T-helper 2 cell treated with Interferon-gamma antibody and Interleukin-4, amounts not matched to agents 5 μg/mL and 100 μg/mL, for 36 hours (primary cell): ENCODE measurements at regions not wholly inside any gene's neighbourhood (a gene's known extent, or its start where the extent isn't known, plus 50 kb on each side); places are given as distances from the start of the nearest gene placed in this dataset.

Source experiments
- DNase-seq: peaks from one replicate; pipeline ENCODE4 v3.0.0; 2021; ENCODE audit warnings: low spot score
- H3K27ac Mint-ChIP-seq: one replicate; pipeline ENCODE4 v1.8.0; 2021; ENCODE audit warnings: mild to moderate bottlenecking, mixed read lengths
- H3K27me3 Mint-ChIP-seq: one replicate; pipeline ENCODE4 v1.8.0; 2021; ENCODE audit warnings: low read depth, mixed read lengths
- H3K36me3 Mint-ChIP-seq: one replicate; pipeline ENCODE4 v1.8.0; 2021; ENCODE audit warnings: low read depth, mixed read lengths
- H3K4me1 Mint-ChIP-seq: one replicate; pipeline ENCODE4 v1.8.0; 2021; ENCODE audit warnings: low read depth, mixed read lengths
- H3K4me3 Mint-ChIP-seq: one replicate; pipeline ENCODE4 v1.8.0; 2022; ENCODE audit warnings: mild to moderate bottlenecking, moderate library complexity, mixed read lengths
- H3K9me3 Mint-ChIP-seq: one replicate; pipeline ENCODE4 v1.8.0; 2021; ENCODE audit warnings: mixed read lengths

- no peak overlapping the region for H3K27ac Mint-ChIP-seq
- peaks cover under 1% of the 10 kb centered on the region for H3K36me3 Mint-ChIP-seq
- H3K4me1 Mint-ChIP-seq = peaks cover 13% of the 10 kb centered on the region
- H3K27me3 Mint-ChIP-seq = no peaks in the 10 kb centered on the region
- DNase-seq = no peak
- no peak overlapping the region for H3K4me3 Mint-ChIP-seq
- no peaks in the 10 kb centered on the region for H3K9me3 Mint-ChIP-seq
Observed at GRCh38 chr14:97773598-97773997, 976.4 kb downstream of the VRK1 start.

- Mint-ChIP-seq H3K36me3 (peaks cover 1% of the 10 kb centered on the region), H3K27ac (no peak overlapping the region), H3K4me3 (no peak overlapping the region), H3K9me3 (no peaks in the 10 kb centered on the region), H3K27me3 (no peaks in the 10 kb centered on the region), H3K4me1 (peaks cover 13% of the 10 kb centered on the region)
- DNase-seq = no peak
Observed at GRCh38 chr14:97776890-97777558, 979.8 kb downstream of the VRK1 start.

- no peak overlapping the region for H3K27ac Mint-ChIP-seq
- no peak for DNase-seq
- peaks cover 13% of the 10 kb centered on the region for H3K4me1 Mint-ChIP-seq
Observed at GRCh38 chr14:97777622-97778355, 980.6 kb downstream of the VRK1 start.

GRCh38 chr14:97779140-97779539 is 982.0 kb downstream of the VRK1 start:
- Mint-ChIP-seq H3K27ac (no peak overlapping the region), H3K9me3 (no peaks in the 10 kb centered on the region), H3K4me3 (no peak overlapping the region), H3K36me3 (peaks cover 1% of the 10 kb centered on the region), H3K4me1 (peaks cover 18% of the 10 kb centered on the region), H3K27me3 (no peaks in the 10 kb centered on the region)
- DNase-seq = no peak

More at GRCh38 chr14:97777622-97778355, 980.6 kb downstream of the VRK1 start:
- H3K27me3 Mint-ChIP-seq = no peaks in the 10 kb centered on the region
- peaks cover 1% of the 10 kb centered on the region for H3K36me3 Mint-ChIP-seq
- no peak overlapping the region for H3K4me3 Mint-ChIP-seq
- no peaks in the 10 kb centered on the region for H3K9me3 Mint-ChIP-seq

GRCh38 chr14:97780804-97781203 is 983.6 kb downstream of the VRK1 start:
- DNase-seq = no peak
- H3K4me1 Mint-ChIP-seq = peaks cover 28% of the 10 kb centered on the region
- no peaks in the 10 kb centered on the region for H3K9me3 Mint-ChIP-seq
- H3K27me3 Mint-ChIP-seq = no peaks in the 10 kb centered on the region
- no peak overlapping the region for H3K4me3 Mint-ChIP-seq
- H3K36me3 Mint-ChIP-seq = peaks cover 4% of the 10 kb centered on the region
- no peak overlapping the region for H3K27ac Mint-ChIP-seq

- Mint-ChIP-seq H3K4me3 (no peak overlapping the region), H3K4me1 (peaks cover 23% of the 10 kb centered on the region), H3K36me3 (peaks cover 4% of the 10 kb centered on the region), H3K27me3 (no peaks in the 10 kb centered on the region), H3K9me3 (no peaks in the 10 kb centered on the region), H3K27ac (no peak overlapping the region)
- no peak for DNase-seq
Observed at GRCh38 chr14:97781961-97782360, 984.8 kb downstream of the VRK1 start.

- peaks cover 15% of the 10 kb centered on the region for H3K4me1 Mint-ChIP-seq
- H3K27me3 Mint-ChIP-seq = no peaks in the 10 kb centered on the region
- H3K4me3 Mint-ChIP-seq = no peak overlapping the region
- peaks cover 4% of the 10 kb centered on the region for H3K36me3 Mint-ChIP-seq
- H3K27ac Mint-ChIP-seq = no peak overlapping the region
- no peaks in the 10 kb centered on the region for H3K9me3 Mint-ChIP-seq
- DNase-seq = no peak
Observed at GRCh38 chr14:97782871-97783414, 985.8 kb downstream of the VRK1 start.

GRCh38 chr14:97785495-97785894 is 988.3 kb downstream of the VRK1 start:
- peaks cover 20% of the 10 kb centered on the region for H3K4me1 Mint-ChIP-seq
- H3K27ac Mint-ChIP-seq = peak overlapping the region; percentile 8
- peaks cover 2% of the 10 kb centered on the region for H3K36me3 Mint-ChIP-seq
- H3K9me3 Mint-ChIP-seq = no peaks in the 10 kb centered on the region
- H3K27me3 Mint-ChIP-seq = no peaks in the 10 kb centered on the region
- H3K4me3 Mint-ChIP-seq = peak overlapping the region; percentile 16
- DNase-seq = no peak

- Mint-ChIP-seq H3K9me3 (no peaks in the 10 kb centered on the region), H3K4me3 (no peak overlapping the region), H3K36me3 (peaks cover 2% of the 10 kb centered on the region), H3K27ac (no peak overlapping the region), H3K4me1 (peaks cover 19% of the 10 kb centered on the region), H3K27me3 (no peaks in the 10 kb centered on the region)
- DNase-seq = no peak
Observed at GRCh38 chr14:97788364-97788763, 991.2 kb downstream of the VRK1 start.

- DNase-seq = no peak
- no peaks in the 10 kb centered on the region for H3K9me3 Mint-ChIP-seq
- H3K27ac Mint-ChIP-seq = no peak overlapping the region
- no peak overlapping the region for H3K4me3 Mint-ChIP-seq
- H3K4me1 Mint-ChIP-seq = peaks cover 15% of the 10 kb centered on the region
- no peaks in the 10 kb centered on the region for H3K27me3 Mint-ChIP-seq
- peaks cover 2% of the 10 kb centered on the region for H3K36me3 Mint-ChIP-seq
Observed at GRCh38 chr14:97788846-97789526, 991.8 kb downstream of the VRK1 start.

GRCh38 chr14:97791072-97791471 is 993.9 kb downstream of the VRK1 start:
- H3K27ac Mint-ChIP-seq = no peak overlapping the region

GRCh38 chr14:97791906-97792305 is 994.7 kb downstream of the VRK1 start:
- no peaks in the 10 kb centered on the region for H3K9me3 Mint-ChIP-seq
- no peak for DNase-seq
- peaks cover 14% of the 10 kb centered on the region for H3K4me1 Mint-ChIP-seq
- no peak overlapping the region for H3K4me3 Mint-ChIP-seq
- H3K27ac Mint-ChIP-seq = no peak overlapping the region
- no peaks in the 10 kb centered on the region for H3K36me3 Mint-ChIP-seq
- H3K27me3 Mint-ChIP-seq = no peaks in the 10 kb centered on the region

More at GRCh38 chr14:97791072-97791471, 993.9 kb downstream of the VRK1 start:
- Mint-ChIP-seq H3K4me1 (peaks cover 5% of the 10 kb centered on the region), H3K4me3 (no peak overlapping the region), H3K27me3 (no peaks in the 10 kb centered on the region), H3K9me3 (no peaks in the 10 kb centered on the region), H3K36me3 (no peaks in the 10 kb centered on the region)
- no peak for DNase-seq

- no peaks in the 10 kb centered on the region for H3K36me3 Mint-ChIP-seq
- H3K4me1 Mint-ChIP-seq = peaks cover 16% of the 10 kb centered on the region
- DNase-seq = no peak
- H3K27ac Mint-ChIP-seq = no peak overlapping the region
- H3K27me3 Mint-ChIP-seq = no peaks in the 10 kb centered on the region
- no peak overlapping the region for H3K4me3 Mint-ChIP-seq
- H3K9me3 Mint-ChIP-seq = no peaks in the 10 kb centered on the region
Observed at GRCh38 chr14:97796511-97796910, 999.3 kb downstream of the VRK1 start.

- Mint-ChIP-seq H3K36me3 (no peaks in the 10 kb centered on the region), H3K4me1 (peaks cover 16% of the 10 kb centered on the region), H3K4me3 (no peak overlapping the region), H3K9me3 (no peaks in the 10 kb centered on the region), H3K27me3 (no peaks in the 10 kb centered on the region), H3K27ac (no peak overlapping the region)
- no peak for DNase-seq
Observed at GRCh38 chr14:97798176-97798575, 1001.0 kb downstream of the VRK1 start.
